HCT116 (cell line): ENCODE measurements at regions not wholly inside any gene's neighbourhood (a gene's known extent, or its start where the extent isn't known, plus 50 kb on each side); places are given as distances from the start of the nearest gene placed in this dataset.
"Not testable (repeated sequence)": the region's sequence is repeated elsewhere in the genome, so short reads cannot be mapped to it uniquely, and the experiment has no call there.

ENCODE experiments used
- ATAC-seq: fragments of 200-7000 bp; cut with Tn5 transposase; 2 replicates; pipeline ENCODE4 v1.9.1; 2020; ENCODE audit warnings: mild to moderate bottlenecking, moderate library complexity
- BruUV-seq: library from RNA; stranded (reverse); fragments of 400-500 nt; replicated peaks from 2 replicates; lab custom pipeline; 2021; lab: Mats Ljungman, UMichigan
- CTCF ChIA-PET: fragments of 300-600 bp; sonication (Branson Sonifier 250); formaldehyde crosslinking; loops from one replicate; lab custom pipeline; 2021; ENCODE audit warnings: antibody characterized with exemption; lab: Charles Lee
- POLR2A ChIA-PET: fragments of 300-600, 350-600 bp; sonication (Branson Sonifier 250); formaldehyde crosslinking; loops from one replicate; lab custom pipeline; 2021; ENCODE audit warnings: antibody characterized with exemption; lab: Charles Lee
- RAD21 ChIA-PET, 2 experiments: fragments of 300-600 bp; sonication (Branson Sonifier 250); formaldehyde crosslinking; loops; one replicate each; lab custom pipeline; 2023; ENCODE audit warnings: low total read pairs in 2 of 2; ENCODE audit not compliant: uncharacterized antibody in 2 of 2, unreplicated experiment in 2 of 2, low non-redundant PET in 1 of 2; lab: Charles Lee
- DNase-seq: peaks from one replicate; pipeline ENCODE4 v3.0.0-alpha.2; 2010; ENCODE audit warnings: low read depth, low spot score
- H2AFZ ChIP-seq: fragments of 200-600 bp; shearing (Covaris generic), sonication (generic); 2 replicates; pipeline ENCODE4 v1.6.1; 2017; ENCODE audit warnings: low read depth, mixed run types, mixed read lengths, antibody characterized with exemption, low read length; ENCODE audit not compliant: poor library complexity, severe bottlenecking
- H3K27ac ChIP-seq: 2 replicates; pipeline ENCODE4 v1.5.1; 2012; ENCODE audit warnings: low read depth, low read length
- H3K27me3 ChIP-seq: fragments of 200-600 bp; sonication (generic); 2 replicates; pipeline ENCODE4 v1.6.1; 2016; ENCODE audit warnings: mixed run types, low read length, mixed read lengths; ENCODE audit not compliant: insufficient read depth
- H3K36me3 ChIP-seq, 2 experiments: fragments of 200-500 bp in 1 of 2; fragments of 200-600 bp in 1 of 2; sonication (Bioruptor generic) in 1 of 2; sonication (generic) in 1 of 2; 2 replicates each; pipeline versions ENCODE4 v1.5.1 to v1.6.1; 2014 to 2016; ENCODE audit warnings: low read length in 2 of 2, inconsistent platforms in 1 of 2, mixed read lengths in 1 of 2, mixed run types in 1 of 2; ENCODE audit not compliant: insufficient read depth in 2 of 2, control insufficient read depth in 1 of 2
- H3K4me1 ChIP-seq, 2 experiments: fragments of 200-600 bp in 1 of 2; sonication (generic) in 1 of 2; 2 replicates each; pipeline versions ENCODE4 v1.5.1 to v1.6.1; 2012 to 2017; ENCODE audit warnings: low read length in 2 of 2, inconsistent platforms in 1 of 2, mild to moderate bottlenecking in 1 of 2, mixed read lengths in 1 of 2, mixed run types in 1 of 2, moderate library complexity in 1 of 2; ENCODE audit not compliant: insufficient read depth in 2 of 2, control insufficient read depth in 1 of 2
- H3K4me2 ChIP-seq: fragments of 200-600 bp; sonication (generic); 2 replicates; pipeline ENCODE4 v1.6.1; 2017; ENCODE audit warnings: mixed run types, low read length, mixed read lengths
- H3K4me3 ChIP-seq, 2 experiments: fragments of 200-600 bp in 1 of 2; sonication (generic) in 1 of 2; replicated peaks in 1 of 2; 2 replicates each; pipeline ENCODE4 v1.5.1; 2011 to 2016; ENCODE audit warnings: low read length in 2 of 2, control low read depth in 1 of 2, low read depth in 1 of 2, mild to moderate bottlenecking in 1 of 2, mixed read lengths in 1 of 2, mixed run types in 1 of 2
- H3K79me2 ChIP-seq: fragments of 200-600 bp; sonication (generic); 2 replicates; pipeline ENCODE4 v1.6.1; 2017; ENCODE audit warnings: mild to moderate bottlenecking, mixed run types, low read length, moderate library complexity, mixed read lengths; ENCODE audit not compliant: insufficient read depth
- H3K9ac ChIP-seq: fragments of 200-600 bp; sonication (generic); 2 replicates; pipeline ENCODE4 v1.6.1; 2016; ENCODE audit warnings: low read length, mixed read lengths
- H3K9me2 ChIP-seq: fragments of 200-600 bp; sonication (generic), shearing (Covaris generic); 2 replicates; pipeline ENCODE4 v1.6.1; 2017; ENCODE audit warnings: mixed run types, mild to moderate bottlenecking, moderate library complexity; ENCODE audit not compliant: insufficient read depth
- H3K9me3 ChIP-seq, 2 experiments: fragments of 200-500 bp in 1 of 2; fragments of 200-600 bp in 1 of 2; sonication (Bioruptor generic) in 1 of 2; sonication (generic) in 1 of 2; 2 replicates each; pipeline ENCODE4 v1.6.1; 2014 to 2017; ENCODE audit warnings: low read length in 2 of 2, mixed read lengths in 2 of 2, inconsistent platforms in 1 of 2, low read depth in 1 of 2, mild to moderate bottlenecking in 1 of 2, mixed run types in 1 of 2, moderate library complexity in 1 of 2; ENCODE audit not compliant: control insufficient read depth in 1 of 2, insufficient read depth in 1 of 2
- H4K20me1 ChIP-seq: fragments of 200-600 bp; sonication (generic), shearing (Covaris generic); 2 replicates; pipeline ENCODE4 v1.6.1; 2017; ENCODE audit warnings: mixed run types, mild to moderate bottlenecking, moderate library complexity; ENCODE audit not compliant: insufficient read depth
- EZH2phosphoT487 ChIP-seq: fragments of 200-600 bp; IDR thresholded peaks from 2 replicates; pipeline ENCODE4 v1.6.1; 2018; ENCODE audit warnings: antibody characterized with exemption, borderline replicate concordance
- SIN3A ChIP-seq: IDR thresholded peaks from 2 replicates; pipeline ENCODE4 v1.6.1; 2012; ENCODE audit warnings: low read depth
- intact Hi-C: fragments of 100-400 bp; cut with micrococcal nuclease; formaldehyde crosslinking; loops from 2 replicates; pipeline ENCODE4 v1.10.0; 2022

DNA sequence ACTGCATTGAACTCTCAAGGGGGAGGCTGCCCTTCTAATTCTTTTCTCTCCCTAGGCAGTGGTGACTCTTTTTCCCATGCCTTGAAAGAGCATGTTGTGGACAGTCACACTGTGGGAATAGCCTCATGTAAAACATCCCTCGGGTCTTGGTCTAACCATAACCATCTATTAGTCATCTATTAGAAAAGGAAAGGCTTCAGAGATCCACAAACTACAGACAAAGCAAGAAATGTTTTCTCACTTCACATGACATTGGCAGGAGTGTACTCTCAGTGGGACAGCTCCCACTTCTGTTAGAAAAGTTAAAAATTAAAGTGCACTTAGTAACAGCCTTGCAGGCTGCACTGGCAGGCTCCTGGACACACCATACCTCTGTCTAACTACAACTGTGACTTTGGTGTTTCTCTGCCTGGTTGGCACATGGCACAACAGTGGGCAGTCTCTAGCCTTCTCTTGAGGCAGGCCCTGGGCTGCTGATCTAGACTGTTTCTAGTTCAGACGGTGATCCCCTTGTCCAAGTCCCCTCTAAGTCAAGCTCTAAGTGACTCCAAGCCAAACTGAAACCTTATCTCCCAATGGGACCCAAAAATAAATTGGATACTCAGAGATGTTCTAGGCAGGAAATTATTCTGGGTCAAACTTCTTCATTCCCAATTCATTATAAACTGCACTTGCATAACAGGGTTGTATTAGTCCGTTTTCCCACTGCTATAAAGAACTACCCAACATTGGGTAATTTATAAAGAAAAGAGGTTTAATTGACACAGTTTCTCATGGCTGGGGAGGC lies 57.9 kb upstream of the ITGB1 start:
- Histone ChIP-seq H3K9ac (no peak overlapping the region), H3K36me3 (no peaks in the 10 kb centered on the region), H3K27me3 (no peaks in the 10 kb centered on the region), H3K4me3 (no peak overlapping the region), H3K4me1 (peaks cover 2% of the 10 kb centered on the region in 2 experiments; a peak in 3 of 4 replicates), H3K79me2 (no peaks in the 10 kb centered on the region), H2AFZ (no peak overlapping the region), H3K9me2 (peaks cover 2% of the 10 kb centered on the region; the same call in 1 of the 2 replicates), H3K27ac (no peak overlapping the region), H3K4me2 (no peak overlapping the region), H4K20me1 (no peaks in the 10 kb centered on the region), H3K9me3 (no peaks in the 10 kb centered on the region)
- TF ChIP-seq EZH2phosphoT487 (no peak), SIN3A (no peak)
- RAD21 ChIA-PET, result no interaction called here
- ATAC-seq (no peak), DNase-seq (no peak)
- intact Hi-C loops, result no loop called here
- BruUV-seq, result no TSS peak
- CTCF ChIA-PET, result no interaction called here
- POLR2A ChIA-PET, result no interaction called here

GRCh38 chr10:33013331-33013730 lies 55.3 kb upstream of the ITGB1 start:
- H3K9ac ChIP-seq, H2AFZ ChIP-seq, H3K9me3 ChIP-seq, ATAC-seq, CTCF ChIA-PET, POLR2A ChIA-PET, H4K20me1 ChIP-seq, H3K36me3 ChIP-seq, H3K9me2 ChIP-seq, DNase-seq, H3K4me2 ChIP-seq, H3K27ac ChIP-seq, BruUV-seq, H3K79me2 ChIP-seq, H3K4me3 ChIP-seq, RAD21 ChIA-PET, H3K27me3 ChIP-seq: not testable (repeated sequence)
- H3K4me1 ChIP-seq, result peaks cover 20 to 27% of the 10 kb centered on the region in 2 experiments; a peak in 3 of 4 replicates
- intact Hi-C loops, result loop anchor here (5.0 kb wide), 1 partner anchor 1624 kb away; no protein-coding TSS in a partner anchor
